IMR-90 (cell line): ENCODE measurements at regions not wholly inside any gene's neighbourhood (a gene's known extent, or its start where the extent isn't known, plus 50 kb on each side); places are given as distances from the start of the nearest gene placed in this dataset.
"Not testable (repeated sequence)": the region's sequence is repeated elsewhere in the genome, so short reads cannot be mapped to it uniquely, and the experiment has no call there.

Experiments
- ATAC-seq: fragments of 200-7000 bp; cut with Tn5 transposase; 2 replicates; pipeline ENCODE4 v1.9.1; 2020; ENCODE audit warnings: low read depth, mild to moderate bottlenecking, moderate library complexity
- BruUV-seq: library from RNA; stranded (reverse); fragments of 400-500 nt; replicated peaks from 2 replicates; lab custom pipeline; 2021; lab: Mats Ljungman, UMichigan
- CTCF ChIA-PET: fragments of 300-600 bp; formaldehyde crosslinking; extraction: SDS; loops from one replicate; lab custom pipeline; 2021; ENCODE audit warnings: antibody characterized with exemption; lab: Yijun Ruan, JAX
- POLR2A ChIA-PET: fragments of 300-600 bp; sonication (Branson Sonifier 250); formaldehyde crosslinking; loops from one replicate; lab custom pipeline; 2022; ENCODE audit warnings: antibody characterized with exemption; ENCODE audit not compliant: unreplicated experiment; lab: Charles Lee
- DNase-seq: peaks from one replicate; pipeline ENCODE4 v3.0.0; 2013
- H2AFZ ChIP-seq: replicated peaks from 2 replicates; pipeline ENCODE3; 2013; ENCODE audit warnings: low read length, mild to moderate bottlenecking; ENCODE audit not compliant: poor library complexity
- H2AK5ac ChIP-seq: 2 replicates; pipeline ENCODE4 v1.6.1; 2013; ENCODE audit warnings: low read depth, low read length, inconsistent platforms
- H2AK9ac ChIP-seq: replicated peaks from 2 replicates; pipeline ENCODE3; 2013; ENCODE audit warnings: mild to moderate bottlenecking, low read depth, low read length, moderate library complexity; ENCODE audit not compliant: poor library complexity
- H2BK120ac ChIP-seq: 2 replicates; pipeline ENCODE4 v1.6.1; 2013; ENCODE audit warnings: low read depth, low read length, inconsistent platforms
- H2BK15ac ChIP-seq: 3 replicates; pipeline ENCODE4 v1.6.1; 2013; ENCODE audit warnings: low read depth, low read length, inconsistent platforms
- H2BK20ac ChIP-seq: 2 replicates; pipeline ENCODE4 v1.6.1; 2013; ENCODE audit warnings: low read depth, mild to moderate bottlenecking, inconsistent platforms, low read length, moderate library complexity
- H2BK5ac ChIP-seq: 2 replicates; pipeline ENCODE4 v1.6.1; 2013; ENCODE audit warnings: mild to moderate bottlenecking, low read depth, low read length, inconsistent platforms; ENCODE audit not compliant: poor library complexity, severe bottlenecking
- H3K14ac ChIP-seq: replicated peaks from 2 replicates; pipeline ENCODE4 v1.6.1; 2013; ENCODE audit warnings: low read depth, low read length, inconsistent platforms
- H3K18ac ChIP-seq: 2 replicates; pipeline ENCODE4 v1.6.1; 2013; ENCODE audit warnings: low read depth, low read length, control low read depth
- H3K23ac ChIP-seq: 2 replicates; pipeline ENCODE4 v1.6.1; 2013; ENCODE audit warnings: low read depth, low read length, inconsistent platforms
- H3K27ac ChIP-seq: 2 replicates; pipeline ENCODE4 v1.5.1; 2013; ENCODE audit warnings: mild to moderate bottlenecking, control low read depth, low read length; ENCODE audit not compliant: insufficient read depth
- H3K27me3 ChIP-seq: 2 replicates; pipeline ENCODE4 v1.6.1; 2013; ENCODE audit warnings: low read length; ENCODE audit not compliant: control insufficient read depth, insufficient read depth
- H3K36me3 ChIP-seq: 2 replicates; pipeline ENCODE4 v1.6.1; 2013; ENCODE audit warnings: low read length, mixed read lengths; ENCODE audit not compliant: control insufficient read depth, insufficient read depth
- H3K4ac ChIP-seq: 2 replicates; pipeline ENCODE4 v1.6.1; 2013; ENCODE audit warnings: low read depth, low read length, inconsistent platforms
- H3K4me1 ChIP-seq: 2 replicates; pipeline ENCODE4 v1.6.1; 2013; ENCODE audit warnings: low read length, mixed read lengths; ENCODE audit not compliant: control insufficient read depth, insufficient read depth
- H3K4me2 ChIP-seq: 2 replicates; pipeline ENCODE4 v1.6.1; 2013; ENCODE audit warnings: low read depth, mild to moderate bottlenecking, control low read depth, low read length, moderate library complexity
- H3K4me3 ChIP-seq: 2 replicates; pipeline ENCODE4 v1.5.1; 2013; ENCODE audit warnings: low read depth, mild to moderate bottlenecking, control low read depth, low read length, moderate library complexity; ENCODE audit not compliant: insufficient read depth
- H3K56ac ChIP-seq: 2 replicates; pipeline ENCODE4 v1.6.1; 2013; ENCODE audit warnings: low read length, inconsistent platforms; ENCODE audit not compliant: insufficient read depth; ENCODE audit errors: extremely low read depth
- H3K79me1 ChIP-seq, 2 experiments: 2 replicates each; pipeline ENCODE4 v1.6.1; 2013; ENCODE audit warnings: low read length in 2 of 2, inconsistent platforms in 1 of 2, low read depth in 1 of 2
- H3K9ac ChIP-seq: 2 replicates; pipeline ENCODE4 v1.6.1; 2013; ENCODE audit warnings: low read depth, low read length, control low read depth
- H3K9me1 ChIP-seq: 2 replicates; pipeline ENCODE4 v1.6.1; 2013; ENCODE audit warnings: low read length, inconsistent platforms; ENCODE audit not compliant: insufficient read depth
- H3K9me3 ChIP-seq: 2 replicates; pipeline ENCODE4 v1.6.1; 2013; ENCODE audit warnings: low read length; ENCODE audit not compliant: control insufficient read depth, insufficient read depth
- H4K20me1 ChIP-seq: 2 replicates; pipeline ENCODE4 v1.6.1; 2013; ENCODE audit warnings: low read length, inconsistent platforms; ENCODE audit not compliant: insufficient read depth
- H4K5ac ChIP-seq: 2 replicates; pipeline ENCODE4 v1.6.1; 2013; ENCODE audit warnings: mild to moderate bottlenecking, low read depth, low read length, control low read depth
- H4K8ac ChIP-seq, 2 experiments: 2 replicates each; pipeline ENCODE4 v1.6.1; 2013; ENCODE audit warnings: low read depth in 2 of 2, low read length in 2 of 2, control low read depth in 1 of 2, inconsistent platforms in 1 of 2
- H4K91ac ChIP-seq: 2 replicates; pipeline ENCODE4 v1.6.1; 2013; ENCODE audit warnings: low read depth, low read length, inconsistent platforms; ENCODE audit not compliant: insufficient read depth
- WGBS, 2 experiments: methylation state at CpG; one replicate each; pipeline versions ENCODE4 v1.1.5 to v1.1.7; 2013; ENCODE audit warnings: missing lambda C conversion rate in 2 of 2; ENCODE audit not compliant: insufficient read length in 1 of 2; ENCODE audit errors: extremely low coverage in 2 of 2; 5-methylcytosine and 5-hydroxymethylcytosine counted together
- dilution Hi-C: fragments of 300-500 bp; cut with HindIII; formaldehyde crosslinking; loops from one replicate; pipeline ENCODE4 v1.14.3; 2018; ENCODE audit warnings: low sequenced_read_pairs; ENCODE audit not compliant: unreplicated experiment
- in situ Hi-C: fragments of 300-500 bp; cut with MboI; formaldehyde crosslinking; loops from 3 replicates; pipeline ENCODE4 v1.14.3; 2019; ENCODE audit warnings: low sequenced_read_pairs, inconsistent platforms, mixed read lengths
- intact Hi-C: fragments of 100-400 bp; cut with micrococcal nuclease; formaldehyde crosslinking; loops from 2 replicates; pipeline ENCODE4 v1.10.0; 2022

DNA sequence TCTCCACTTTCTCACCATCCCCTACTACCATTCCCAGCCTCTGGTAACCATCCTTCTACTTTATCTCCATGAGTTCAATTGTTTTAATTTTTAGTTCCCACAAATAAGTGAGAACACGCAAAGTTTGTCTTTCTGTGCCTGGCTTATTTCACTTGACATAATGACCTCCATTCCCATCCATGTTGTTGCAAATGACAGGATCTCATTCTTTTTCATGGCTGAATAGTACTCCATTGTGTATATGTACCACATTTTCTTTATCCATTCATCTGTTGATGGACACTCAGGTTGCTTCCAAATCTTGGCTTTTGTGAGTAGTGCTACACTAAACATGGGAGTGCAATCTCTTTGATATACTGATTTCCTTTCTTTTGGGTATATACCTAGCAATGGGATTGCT, 55.8 kb upstream of the FRMPD3 start:
- intact Hi-C loops, dilution Hi-C loops: not testable (repeated sequence)

More for the DNA sequence above, 55.8 kb upstream of the FRMPD3 start:
- H3K4me1 ChIP-seq, H4K20me1 ChIP-seq, H2BK5ac ChIP-seq, H4K8ac ChIP-seq, H2AK5ac ChIP-seq, H3K9ac ChIP-seq, H2BK15ac ChIP-seq, H4K91ac ChIP-seq, H3K79me1 ChIP-seq, H2BK20ac ChIP-seq, H3K9me3 ChIP-seq, POLR2A ChIA-PET, H3K9me1 ChIP-seq, H3K4me3 ChIP-seq, H3K27me3 ChIP-seq, H3K36me3 ChIP-seq, H2AFZ ChIP-seq, H3K4ac ChIP-seq, H4K5ac ChIP-seq, H2BK120ac ChIP-seq, ATAC-seq, BruUV-seq, H3K14ac ChIP-seq, H2AK9ac ChIP-seq, H3K4me2 ChIP-seq, H3K18ac ChIP-seq, H3K27ac ChIP-seq, in situ Hi-C loops, H3K23ac ChIP-seq, DNase-seq, H3K56ac ChIP-seq: not testable (repeated sequence)
- no CpG with 5 or more reads among the region's 1 CpG for WGBS, 2 experiments
- CTCF ChIA-PET, result interaction anchor here (0.6 kb wide), 1 partner anchor 77 kb away, joined by 3 read pairs; no protein-coding TSS in a partner anchor
